ENCODE measurements at regions not wholly inside any gene's neighbourhood (a gene's known extent, or its start where the extent isn't known, plus 50 kb on each side); places are given as distances from the start of the nearest gene placed in this dataset.

DNA sequence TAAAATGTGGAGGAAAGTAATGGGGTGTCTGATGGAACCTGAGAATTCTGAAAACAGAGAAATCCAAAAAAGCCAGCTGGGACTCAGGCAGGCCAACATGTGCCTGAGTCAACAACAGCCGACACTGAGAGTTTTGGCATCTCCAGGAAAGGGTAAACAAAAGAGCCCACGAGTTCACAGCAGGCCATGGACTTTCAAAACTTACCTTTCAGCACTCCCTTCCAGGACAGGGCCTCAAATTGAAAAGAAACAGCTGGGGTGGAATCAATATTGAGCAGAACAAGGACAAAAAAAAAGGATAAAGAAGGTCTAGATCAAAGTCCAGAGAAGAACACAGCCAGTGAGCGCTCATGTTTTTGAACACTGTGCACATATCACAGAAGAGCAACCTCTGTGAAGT, 735.4 kb upstream of the GRM7 start:
- FAIRE-seq (no peak), DNase-seq (ENCODE audit: extremely low read depth in 1 of 4, low spot score in 3 of 4) (no peak), ATAC-seq (no peak)
- Histone ChIP-seq H3K9me1 (ENCODE audit: control insufficient read depth, insufficient read depth, low read length) (no peaks in the 10 kb centered on the region), H3K27me3 (ENCODE audit: control insufficient read depth in 2 of 2, insufficient read depth in 2 of 2, low read length in 2 of 2) (no peaks in the 10 kb centered on the region), H2AFZ (ENCODE audit: low read depth, low read length) (no peak overlapping the region), H4K20me1 (replicated peaks; ENCODE audit: control insufficient read depth, insufficient read depth, low read length) (no peaks in the 10 kb centered on the region), H3K4me1 (replicated peaks in 1 of 2; ENCODE audit: control insufficient read depth in 2 of 2, insufficient read depth in 2 of 2, low read length in 2 of 2) (no peaks in the 10 kb centered on the region), H3K4me2 (ENCODE audit: insufficient read depth, low read length) (no peak overlapping the region), H3K4me3 (no peak overlapping the region), H3K27ac (ENCODE audit: extremely low read depth, low read depth, low read length) (no peak overlapping the region), H3K36me3 (ENCODE audit: control insufficient read depth, insufficient read depth, low read length) (no peaks in the 10 kb centered on the region), H3K9ac (ENCODE audit: insufficient read depth in 1 of 2, low read depth in 2 of 2, low read length in 2 of 2) (no peak overlapping the region), H3K9me3 (replicated peaks; ENCODE audit: control insufficient read depth, insufficient read depth, low read depth, low read length) (no peaks in the 10 kb centered on the region), H3K79me2 (ENCODE audit: control insufficient read depth, insufficient read depth, low read length) (no peaks in the 10 kb centered on the region)
- ChIA-PET CTCF (ENCODE audit: low intra/inter-chr PET ratio) (no interaction called here), POLR2A (no interaction called here)
- no TSS peak for BruUV-seq (replicated peaks)
- intact Hi-C loops (cut with micrococcal nuclease) = no loop called here
- in situ Hi-C loops (cut with MboI) = no loop called here
- WGBS (ENCODE audit: insufficient coverage, low coverage, missing lambda C conversion rate) = 0% methylated on average over 3 of the region's 3 CpGs
- no peak for TF ChIP-seq ZNF592 (IDR thresholded peaks at IDR 0.05)
